ENCODE measurements at regions not wholly inside any gene's neighbourhood (a gene's known extent, or its start where the extent isn't known, plus 50 kb on each side); places are given as distances from the start of the nearest gene placed in this dataset.

DNA sequence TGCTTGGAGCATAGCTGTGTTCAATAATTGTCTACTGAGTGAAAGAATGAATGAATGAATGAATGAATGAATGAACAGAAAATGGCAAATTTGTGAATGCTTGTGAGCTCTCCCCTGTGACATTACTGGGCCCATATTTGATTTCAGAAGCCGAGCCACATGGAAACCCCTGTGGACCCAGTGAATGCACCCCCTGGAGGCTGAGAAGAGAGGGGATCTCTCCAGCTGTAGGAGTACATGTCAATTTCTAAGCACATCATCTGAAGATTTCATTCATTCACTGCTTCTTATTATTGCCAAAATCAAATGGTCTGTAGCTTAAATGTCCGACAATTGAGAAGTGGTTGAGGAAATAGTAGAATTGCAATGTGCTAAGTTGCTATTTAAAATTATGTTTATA, 58.3 kb upstream of the DOCK1 start:
- Mint-ChIP-seq H3K4me3 (no peak overlapping the region), H3K9me3 (no peaks in the 10 kb centered on the region), H3K4me1 (no peaks in the 10 kb centered on the region), H3K27ac (no peak overlapping the region), H3K27me3 (no peaks in the 10 kb centered on the region), H3K36me3 (ENCODE audit: low read depth) (no peaks in the 10 kb centered on the region)
- intact Hi-C loops (cut with micrococcal nuclease), result no loop called here
- no peak for DNase-seq

GRCh38 chr10:126847666-126848065, 57.6 kb upstream of the DOCK1 start:
- H3K36me3 Mint-ChIP-seq (ENCODE audit: low read depth), result no peaks in the 10 kb centered on the region
- H3K4me1 Mint-ChIP-seq, result no peaks in the 10 kb centered on the region
- no peaks in the 10 kb centered on the region for H3K9me3 Mint-ChIP-seq
- H3K4me3 Mint-ChIP-seq, result no peak overlapping the region
- no peak overlapping the region for H3K27ac Mint-ChIP-seq
- DNase-seq, result no peak
- H3K27me3 Mint-ChIP-seq, result no peaks in the 10 kb centered on the region
- intact Hi-C loops (cut with micrococcal nuclease), result no loop called here

DNA sequence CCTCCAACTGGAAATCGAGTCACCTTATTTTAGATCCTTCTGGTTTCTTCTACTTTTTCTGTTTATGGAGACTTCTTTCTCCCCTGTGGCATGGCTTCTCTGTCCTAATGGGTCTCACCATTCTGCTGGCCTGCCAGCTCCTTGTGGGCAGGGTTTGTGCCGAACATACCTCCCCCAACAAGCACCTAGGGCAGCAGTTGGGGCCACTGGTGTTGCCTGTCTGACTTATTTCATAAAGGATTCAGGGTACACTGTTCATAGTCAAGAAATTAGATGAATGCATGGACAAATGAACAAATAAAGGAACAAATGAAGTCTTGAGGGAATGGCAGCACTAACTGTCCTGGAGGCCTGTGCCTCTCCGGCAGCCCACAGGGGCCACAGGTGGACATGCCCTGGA, 55.6 kb upstream of the DOCK1 start:
- DNase-seq, result no peak
- H3K27ac Mint-ChIP-seq, result no peak overlapping the region
- H3K4me1 Mint-ChIP-seq, result no peaks in the 10 kb centered on the region
- no peak overlapping the region for H3K4me3 Mint-ChIP-seq
- intact Hi-C loops (cut with micrococcal nuclease), result no loop called here
- no peaks in the 10 kb centered on the region for H3K9me3 Mint-ChIP-seq
- H3K27me3 Mint-ChIP-seq, result no peaks in the 10 kb centered on the region
- no peaks in the 10 kb centered on the region for H3K36me3 Mint-ChIP-seq (ENCODE audit: low read depth)

- Mint-ChIP-seq H3K27me3 (no peaks in the 10 kb centered on the region), H3K4me3 (no peak overlapping the region), H3K9me3 (no peaks in the 10 kb centered on the region), H3K36me3 (ENCODE audit: low read depth) (no peaks in the 10 kb centered on the region), H3K27ac (no peak overlapping the region), H3K4me1 (no peaks in the 10 kb centered on the region)
- DNase-seq, result no peak
- intact Hi-C loops (cut with micrococcal nuclease), result no loop called here
Measured at GRCh38 chr10:126851414-126852108, 53.7 kb upstream of the DOCK1 start.

- Mint-ChIP-seq H3K27ac (no peak overlapping the region), H3K4me3 (no peak overlapping the region), H3K9me3 (no peaks in the 10 kb centered on the region), H3K36me3 (ENCODE audit: low read depth) (no peaks in the 10 kb centered on the region), H3K27me3 (no peaks in the 10 kb centered on the region), H3K4me1 (no peaks in the 10 kb centered on the region)
- intact Hi-C loops (cut with micrococcal nuclease), result no loop called here
- DNase-seq, result no peak
Measured at GRCh38 chr10:126854726-126855495, 50.3 kb upstream of the DOCK1 start.
